Mucosa of gallbladder (tissue), 1 donor: ENCODE measurements at regions not wholly inside any gene's neighbourhood (a gene's known extent, or its start where the extent isn't known, plus 50 kb on each side); places are given as distances from the start of the nearest gene placed in this dataset.

Experiments used
- DNase-seq: peaks from one replicate; pipeline ENCODE4 v3.0.0-alpha.2; 2020; ENCODE audit warnings: low spot score
- donor health status: DM: no; HTN: no; CAD: no.

- no peak for DNase-seq
These were observed 470.2 kb upstream of the BTBD3 start for GRCh38 chr20:11447371-11448100.

GRCh38 chr20:11448554-11448953 is 469.1 kb upstream of the BTBD3 start:
- DNase-seq: no peak

GRCh38 chr20:11451793-11452291 is 465.9 kb upstream of the BTBD3 start:
- DNase-seq: no peak

DNA sequence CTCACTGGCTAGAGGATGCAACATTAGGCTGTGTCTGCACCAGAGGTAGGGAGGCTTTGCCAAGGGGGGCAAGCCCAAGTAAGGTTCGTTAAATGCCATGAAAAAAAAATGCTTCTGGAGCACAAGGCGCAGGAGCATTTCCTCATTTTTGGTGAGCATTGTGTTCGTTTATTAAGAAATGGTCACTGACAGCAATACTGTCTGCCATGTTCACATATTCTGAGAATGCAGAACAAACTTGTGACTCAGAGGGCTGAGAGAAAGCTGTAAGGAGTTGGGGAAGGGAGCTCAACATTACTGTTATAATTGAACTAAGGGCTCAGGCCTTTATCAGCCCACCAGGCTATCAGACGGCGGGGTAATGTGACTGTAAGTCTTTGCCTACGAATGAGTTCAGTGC is 465.4 kb upstream of the BTBD3 start:
- no peak for DNase-seq

- no peak for DNase-seq
These were observed 464.3 kb upstream of the BTBD3 start for GRCh38 chr20:11453430-11453829.

- DNase-seq: no peak
These were observed 462.5 kb upstream of the BTBD3 start for GRCh38 chr20:11454966-11455799.

- no peak for DNase-seq
These were observed 460.2 kb upstream of the BTBD3 start for GRCh38 chr20:11457488-11457887.

DNA sequence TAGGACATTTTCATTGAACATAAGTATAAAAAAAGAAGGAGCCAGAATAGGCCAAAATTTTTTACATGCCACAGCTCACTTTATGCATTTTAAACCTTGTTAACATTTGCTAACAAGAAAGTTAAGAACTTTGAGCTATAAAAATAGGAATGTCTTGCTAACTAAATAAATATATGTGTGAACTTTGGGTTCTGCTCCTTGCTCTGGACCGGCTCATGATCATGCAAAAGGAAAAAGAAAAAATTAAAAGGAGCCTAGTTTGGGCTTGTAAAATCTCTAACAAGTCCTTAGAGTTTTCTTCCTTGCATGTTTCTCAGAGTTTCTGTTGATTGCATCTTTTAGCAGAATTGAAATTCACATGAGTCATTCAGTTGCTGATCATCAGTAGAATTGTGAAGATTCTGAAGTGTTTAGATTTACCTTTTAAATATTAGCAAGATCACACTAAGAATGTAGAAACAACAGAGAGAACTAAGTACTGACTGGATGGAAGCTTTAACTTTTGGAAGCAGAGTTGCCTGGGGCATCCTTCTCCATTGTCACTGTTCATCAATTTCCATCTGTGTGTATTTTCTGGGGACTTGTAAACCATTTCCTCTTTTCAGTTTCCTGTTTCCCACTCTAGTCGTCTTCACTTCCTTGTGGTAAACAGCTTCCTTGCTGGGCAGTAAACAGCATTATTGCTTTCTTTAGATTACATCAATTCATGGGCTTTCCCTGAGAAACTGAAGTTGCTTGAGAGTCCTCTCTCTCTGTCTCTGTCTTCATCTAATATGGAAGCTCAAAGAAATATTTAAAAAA is 458.4 kb upstream of the BTBD3 start:
- no peak for DNase-seq

- no peak for DNase-seq
These were observed 450.3 kb upstream of the BTBD3 start for GRCh38 chr20:11467436-11467835.

GRCh38 chr20:11468880-11469279 is 448.8 kb upstream of the BTBD3 start:
- no peak for DNase-seq

- no peak for DNase-seq
These were observed 447.8 kb upstream of the BTBD3 start for GRCh38 chr20:11469795-11470435.

DNA sequence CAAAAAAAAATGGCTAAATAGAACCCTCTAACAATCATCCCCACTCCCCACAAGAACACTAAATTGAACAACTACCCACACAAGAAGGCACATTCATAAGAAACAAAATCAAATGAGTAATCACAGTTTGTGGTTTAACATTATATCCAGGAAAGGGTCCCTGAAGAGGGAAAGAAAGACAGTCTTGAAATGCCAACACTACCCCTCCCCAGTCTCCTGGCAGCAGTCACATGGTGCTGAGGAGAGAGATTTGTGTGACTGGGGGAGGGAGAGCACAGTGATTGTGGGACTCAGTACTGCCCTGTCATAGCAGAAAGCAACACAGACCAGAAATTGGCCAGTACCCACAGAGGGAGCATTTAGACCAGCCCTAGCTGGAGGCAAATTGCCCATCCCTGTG is 443.7 kb upstream of the BTBD3 start:
- DNase-seq: no peak

- no peak for DNase-seq
These were observed 434.0 kb upstream of the BTBD3 start for GRCh38 chr20:11483697-11484096.

GRCh38 chr20:11484479-11484878 is 433.2 kb upstream of the BTBD3 start:
- DNase-seq: no peak

- DNase-seq: no peak
These were observed 425.3 kb upstream of the BTBD3 start for GRCh38 chr20:11492386-11492785.

DNA sequence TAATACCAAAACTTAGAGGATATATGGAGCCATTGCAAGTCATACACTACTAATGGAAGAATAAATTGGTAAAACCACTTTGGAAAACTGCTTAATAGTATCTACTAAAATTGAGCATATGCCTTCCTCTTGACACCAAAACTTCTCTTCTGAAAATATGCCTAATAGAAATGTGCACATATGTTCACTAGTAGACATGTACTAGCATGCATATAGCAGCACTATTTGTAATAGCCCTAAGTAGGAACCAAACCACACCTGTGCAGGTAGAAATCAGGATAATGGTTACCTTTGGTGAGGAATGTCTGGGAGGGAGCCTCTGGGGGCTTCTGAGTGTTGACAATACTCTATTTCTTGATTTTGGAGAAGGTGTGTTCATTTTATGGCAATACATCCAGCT is 424.8 kb upstream of the BTBD3 start:
- no peak for DNase-seq

- DNase-seq: no peak
These were observed 421.3 kb upstream of the BTBD3 start for GRCh38 chr20:11496380-11496779.

- DNase-seq: no peak
These were observed 420.1 kb upstream of the BTBD3 start for GRCh38 chr20:11497545-11497944.

DNA sequence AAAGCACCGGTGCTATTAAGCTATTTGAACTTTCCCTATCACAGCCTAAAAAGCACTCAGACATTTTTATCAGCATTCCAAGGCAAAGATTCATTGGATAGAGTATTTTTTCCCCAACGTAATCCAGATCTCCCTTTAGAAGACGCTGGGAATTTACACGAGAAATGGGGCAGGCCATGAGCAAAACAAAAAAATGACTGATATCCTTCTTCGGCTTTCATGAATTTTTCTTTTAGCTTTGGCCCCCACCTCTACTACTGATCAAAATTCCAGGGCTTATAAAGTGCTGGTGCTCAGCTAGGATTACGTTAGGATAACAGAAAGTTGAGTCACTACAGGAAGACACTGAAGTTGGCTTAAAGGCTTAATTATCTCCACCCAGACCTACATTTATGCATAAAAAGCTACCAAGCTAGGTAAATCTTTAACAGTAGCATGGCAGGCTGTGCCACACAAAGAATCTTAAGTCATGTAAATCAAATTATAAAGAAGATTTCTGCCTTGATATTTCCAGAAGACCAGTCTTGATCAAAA is 418.5 kb upstream of the BTBD3 start:
- no peak for DNase-seq

DNA sequence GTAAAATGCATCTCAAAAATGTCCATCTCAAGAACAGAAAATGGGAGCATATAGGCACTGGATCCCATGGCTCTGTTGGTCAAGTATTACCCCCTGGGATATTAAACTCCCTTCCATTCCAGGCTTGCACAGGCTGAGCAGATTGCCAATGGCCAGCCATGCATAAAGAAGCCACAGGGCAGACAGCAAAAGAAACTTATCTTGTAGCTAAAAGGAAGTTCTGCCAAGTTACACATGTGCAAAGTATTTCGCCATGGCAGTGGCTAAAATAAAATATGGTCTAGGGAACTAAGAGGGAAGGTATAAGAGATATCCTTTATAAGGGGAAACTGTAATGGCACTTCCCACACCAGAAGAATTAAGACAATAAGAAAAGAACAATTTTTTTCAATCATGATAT is 415.6 kb upstream of the BTBD3 start:
- no peak for DNase-seq

DNA sequence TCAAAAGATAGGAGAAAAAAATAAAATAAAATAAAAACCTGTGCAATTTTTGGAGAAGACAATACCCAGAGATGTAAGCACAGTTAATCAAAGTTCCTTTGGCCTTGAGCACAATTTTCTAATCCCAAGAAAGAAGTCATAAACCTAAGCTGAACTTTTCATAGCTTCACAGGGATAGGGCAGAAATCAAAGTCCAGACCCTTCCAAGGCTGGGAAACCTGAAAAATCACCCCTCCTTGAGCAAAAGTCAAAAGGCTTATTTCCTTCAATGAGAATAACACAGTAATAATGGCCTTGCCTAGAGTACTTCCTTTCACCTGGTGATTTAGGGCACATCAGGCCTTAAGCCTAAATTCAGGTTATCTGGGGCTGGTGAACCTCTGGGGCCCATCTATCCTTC is 415.0 kb upstream of the BTBD3 start:
- no peak for DNase-seq

DNA sequence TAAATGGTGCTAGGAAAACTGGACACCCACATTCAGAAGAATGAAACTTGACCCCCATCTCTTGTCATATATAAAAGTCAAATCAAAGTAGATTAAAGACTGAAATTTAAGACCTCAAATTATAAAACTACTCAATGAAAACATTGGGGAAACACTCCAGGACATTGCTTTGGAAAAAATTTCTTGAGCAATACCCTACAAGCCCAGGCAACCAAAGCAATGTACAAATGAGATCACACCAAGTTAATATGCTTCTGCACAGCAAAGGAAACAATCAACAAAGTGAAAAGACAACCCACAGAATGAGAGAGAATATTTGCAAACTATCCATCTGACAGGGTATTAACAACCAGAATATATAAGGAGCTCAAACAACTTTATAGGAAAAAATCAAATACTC is 407.9 kb upstream of the BTBD3 start:
- no peak for DNase-seq
